ES-I3 (cell line): ENCODE measurements at regions not wholly inside any gene's neighbourhood (a gene's known extent, or its start where the extent isn't known, plus 50 kb on each side); places are given as distances from the start of the nearest gene placed in this dataset.

Experiments
- H3K36me3 ChIP-seq: 2 replicates; pipeline ENCODE4 v1.6.1; 2013; ENCODE audit warnings: mild to moderate bottlenecking, low read length, control low read depth, moderate library complexity; ENCODE audit not compliant: insufficient read depth
- H3K4me1 ChIP-seq: 2 replicates; pipeline ENCODE4 v1.6.1; 2013; ENCODE audit warnings: mild to moderate bottlenecking, control low read depth, low read length; ENCODE audit not compliant: insufficient read depth
- H3K9ac ChIP-seq: 2 replicates; pipeline ENCODE4 v1.6.1; 2013; ENCODE audit warnings: low read depth, mild to moderate bottlenecking, low read length, moderate library complexity
- H3K9me3 ChIP-seq: 2 replicates; pipeline ENCODE4 v1.6.1; 2013; ENCODE audit warnings: mild to moderate bottlenecking, low read length, moderate library complexity; ENCODE audit not compliant: control insufficient read depth, insufficient read depth

GRCh38 chr2:43085505-43085904 is 140.9 kb downstream of the ZFP36L2 start:
- peaks cover 48% of the 10 kb centered on the region for H3K4me1 ChIP-seq
- H3K9me3 ChIP-seq = no peaks in the 10 kb centered on the region
- H3K36me3 ChIP-seq = no peaks in the 10 kb centered on the region
- no peak overlapping the region for H3K9ac ChIP-seq

DNA sequence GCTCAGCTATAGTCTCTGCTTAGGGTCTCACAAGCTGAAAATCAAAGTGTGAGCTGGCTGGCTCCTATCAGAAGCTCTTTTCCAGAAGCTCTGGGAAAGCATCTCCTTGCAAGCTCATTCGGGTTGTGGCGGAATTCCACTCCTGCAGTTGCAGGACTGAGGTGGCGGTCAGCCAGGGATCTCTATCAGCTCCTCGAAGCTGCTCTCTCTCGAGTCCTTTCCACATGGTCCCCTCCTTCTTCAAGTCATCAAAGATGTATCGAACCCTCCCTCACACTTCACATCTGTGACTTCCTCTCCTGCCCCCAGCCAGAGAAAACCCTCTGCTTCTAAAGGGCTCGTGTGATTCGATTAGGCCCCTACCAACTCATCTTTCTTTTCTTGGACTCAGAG is 141.7 kb downstream of the ZFP36L2 start:
- Histone ChIP-seq H3K4me1 (peaks cover 48% of the 10 kb centered on the region), H3K36me3 (no peaks in the 10 kb centered on the region), H3K9me3 (no peaks in the 10 kb centered on the region), H3K9ac (no peak overlapping the region)

DNA sequence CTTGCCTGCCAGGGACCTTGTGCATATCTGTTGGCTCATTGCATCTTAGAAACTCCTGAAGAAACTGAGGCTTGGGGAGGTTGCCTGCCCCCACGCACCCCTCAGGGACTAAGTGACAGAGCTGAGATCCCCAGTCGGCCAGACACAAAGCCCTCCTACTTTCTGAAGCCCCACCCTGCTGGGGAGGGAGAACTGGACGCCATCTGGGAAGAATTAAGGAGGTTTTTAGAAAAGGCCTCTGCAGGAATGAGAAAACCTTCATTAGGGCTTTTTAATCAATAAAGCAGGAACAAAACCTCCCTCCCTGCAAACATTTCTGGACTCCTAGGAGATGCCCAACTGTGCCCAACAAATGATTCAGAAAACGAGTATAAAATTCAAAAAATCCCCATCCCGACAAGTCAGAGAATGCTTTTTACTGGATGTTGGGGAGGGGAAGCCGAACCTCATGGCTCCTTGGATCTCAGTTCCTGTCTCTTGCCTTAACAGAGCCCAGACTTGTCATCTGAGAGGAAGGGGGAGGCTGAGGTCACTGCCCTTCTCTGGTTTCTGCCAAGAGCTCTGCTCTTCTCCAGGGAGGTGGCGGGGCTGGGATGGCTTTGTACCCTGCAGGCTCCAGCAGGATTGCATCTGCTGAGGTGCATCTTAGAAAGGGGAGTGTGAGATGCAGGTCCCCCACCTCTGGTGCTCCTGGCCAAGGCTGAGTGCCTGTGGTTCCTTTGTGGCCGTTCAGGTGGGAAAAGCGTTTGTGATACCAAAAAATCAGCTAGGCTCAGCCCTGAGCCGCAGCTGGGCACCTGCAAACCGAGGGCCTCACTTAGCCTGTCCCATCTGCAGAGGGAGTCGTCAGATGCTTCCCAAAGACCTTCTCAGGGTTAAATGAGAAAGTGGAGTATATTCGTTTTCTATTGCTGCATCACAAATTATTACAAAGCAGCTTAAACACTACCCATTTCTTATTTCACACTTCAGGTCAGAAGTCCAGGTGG is 142.4 kb downstream of the ZFP36L2 start:
- H3K9me3 ChIP-seq = no peaks in the 10 kb centered on the region
- H3K9ac ChIP-seq = no peak overlapping the region
- H3K4me1 ChIP-seq = peaks cover 48% of the 10 kb centered on the region

DNA sequence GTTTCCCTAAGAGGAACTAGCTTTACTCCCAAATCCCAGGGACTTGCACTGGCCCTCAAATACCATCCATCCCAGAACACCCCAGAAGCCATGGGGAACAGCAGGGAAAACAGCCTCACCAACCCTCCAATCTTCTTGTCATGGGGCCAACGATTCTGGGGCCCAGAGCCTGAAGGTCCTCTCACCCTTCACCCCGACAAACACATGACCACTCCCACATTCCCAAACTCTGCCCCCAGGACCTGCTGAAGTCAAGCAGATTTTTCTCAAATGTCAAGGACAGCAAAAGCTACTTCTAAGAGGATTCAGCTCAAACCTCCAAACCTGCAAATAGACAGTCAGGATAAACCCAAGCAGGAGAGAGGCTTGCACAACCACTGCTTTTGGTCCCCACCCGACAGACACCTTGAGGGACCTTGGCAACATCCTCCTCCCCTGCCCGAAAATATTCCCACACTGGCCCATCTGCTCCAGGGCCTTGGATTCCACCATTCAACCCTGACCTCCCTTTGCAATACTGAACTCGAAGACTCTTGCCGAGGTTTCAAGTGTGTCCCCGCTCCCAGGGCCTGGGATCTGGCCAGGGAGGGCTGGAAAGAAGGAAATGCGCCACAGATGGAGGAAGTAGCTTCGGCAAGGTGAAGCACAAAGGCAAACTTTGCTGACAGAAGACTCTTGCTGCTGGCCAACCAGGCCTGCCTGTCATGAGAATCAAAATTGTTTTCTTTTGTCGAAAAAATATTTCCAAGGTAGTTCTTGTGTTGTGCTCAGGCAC is 143.3 kb downstream of the ZFP36L2 start:
- no peaks in the 10 kb centered on the region for H3K9me3 ChIP-seq
- peaks cover 48% of the 10 kb centered on the region for H3K4me1 ChIP-seq
- H3K9ac ChIP-seq = no peak overlapping the region
- no peaks in the 10 kb centered on the region for H3K36me3 ChIP-seq

More for the DNA sequence above, 142.4 kb downstream of the ZFP36L2 start:
- H3K36me3 ChIP-seq = no peaks in the 10 kb centered on the region

- peaks cover 47% of the 10 kb centered on the region for H3K4me1 ChIP-seq
- no peaks in the 10 kb centered on the region for H3K36me3 ChIP-seq
- no peaks in the 10 kb centered on the region for H3K9me3 ChIP-seq
- H3K9ac ChIP-seq = no peak overlapping the region
These were observed 144.1 kb downstream of the ZFP36L2 start for GRCh38 chr2:43082111-43082894.

DNA sequence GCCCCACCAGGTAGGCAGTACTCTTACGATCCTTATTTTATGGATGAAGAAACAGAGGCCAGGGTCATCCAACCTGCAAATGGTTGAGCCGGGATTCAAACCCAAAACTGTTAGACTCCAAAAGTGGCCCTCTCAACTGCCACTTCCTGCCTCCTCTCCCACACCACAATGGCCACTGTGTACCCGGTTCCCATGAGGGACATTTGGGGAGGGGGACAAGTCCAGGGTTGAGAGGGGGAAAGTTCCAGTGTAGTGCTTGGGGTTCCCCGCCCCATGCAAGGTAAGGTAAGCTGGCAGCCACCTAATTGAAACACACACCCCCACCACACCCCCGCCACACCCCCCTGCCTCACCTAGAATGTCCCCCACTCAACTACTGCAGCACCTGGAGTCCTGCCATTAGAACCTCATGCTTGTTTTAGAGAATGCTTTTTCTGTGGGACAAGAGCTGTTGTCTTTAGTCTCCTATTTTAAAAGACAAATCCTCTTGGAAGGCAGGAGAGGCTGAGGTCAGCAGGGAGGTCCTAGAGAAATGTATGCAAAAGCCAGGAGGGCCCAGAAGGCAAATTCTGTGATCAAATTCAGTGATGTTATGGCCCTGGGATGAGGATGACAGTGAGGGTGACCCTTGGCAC is 145.2 kb downstream of the ZFP36L2 start:
- peaks cover 38% of the 10 kb centered on the region for H3K4me1 ChIP-seq
- H3K9ac ChIP-seq = no peak overlapping the region
- H3K36me3 ChIP-seq = no peaks in the 10 kb centered on the region
- no peaks in the 10 kb centered on the region for H3K9me3 ChIP-seq

GRCh38 chr2:43080571-43081021 is 145.8 kb downstream of the ZFP36L2 start:
- peaks cover 31% of the 10 kb centered on the region for H3K4me1 ChIP-seq

GRCh38 chr2:43078781-43079755 is 147.3 kb downstream of the ZFP36L2 start:
- no peaks in the 10 kb centered on the region for H3K9me3 ChIP-seq
- H3K9ac ChIP-seq = no peak overlapping the region
- H3K36me3 ChIP-seq = no peaks in the 10 kb centered on the region
- H3K4me1 ChIP-seq = peaks cover 18% of the 10 kb centered on the region

More at GRCh38 chr2:43080571-43081021, 145.8 kb downstream of the ZFP36L2 start:
- no peaks in the 10 kb centered on the region for H3K9me3 ChIP-seq
- no peak overlapping the region for H3K9ac ChIP-seq
- no peaks in the 10 kb centered on the region for H3K36me3 ChIP-seq

DNA sequence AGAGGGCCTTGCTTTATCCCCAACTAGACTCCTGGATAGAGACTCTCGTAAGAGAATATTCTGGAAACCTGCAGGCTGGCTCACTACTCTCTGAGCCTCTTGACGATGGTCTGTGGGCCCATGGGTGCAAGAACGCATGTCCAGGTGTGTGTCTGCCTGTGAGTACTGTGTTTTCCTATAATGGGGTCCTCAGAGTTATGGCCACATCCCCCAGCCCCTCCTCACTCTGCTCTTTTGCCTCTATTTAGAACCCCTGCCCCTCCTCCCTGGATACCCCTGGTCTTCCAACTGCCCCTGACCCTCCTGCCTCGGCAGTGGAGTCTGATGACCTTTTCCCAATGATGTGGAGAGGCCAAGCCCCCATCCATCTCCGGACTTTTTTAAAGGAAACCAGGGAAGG is 148.1 kb downstream of the ZFP36L2 start:
- peaks cover 11% of the 10 kb centered on the region; the same call in 1 of the 2 replicates for H3K4me1 ChIP-seq
- no peak overlapping the region for H3K9ac ChIP-seq
- H3K9me3 ChIP-seq = no peaks in the 10 kb centered on the region
- H3K36me3 ChIP-seq = no peaks in the 10 kb centered on the region

GRCh38 chr2:43077876-43078275 is 148.5 kb downstream of the ZFP36L2 start:
- Histone ChIP-seq H3K9ac (no peak overlapping the region), H3K36me3 (no peaks in the 10 kb centered on the region), H3K4me1 (peaks cover 6% of the 10 kb centered on the region; the same call in 1 of the 2 replicates), H3K9me3 (no peaks in the 10 kb centered on the region)

DNA sequence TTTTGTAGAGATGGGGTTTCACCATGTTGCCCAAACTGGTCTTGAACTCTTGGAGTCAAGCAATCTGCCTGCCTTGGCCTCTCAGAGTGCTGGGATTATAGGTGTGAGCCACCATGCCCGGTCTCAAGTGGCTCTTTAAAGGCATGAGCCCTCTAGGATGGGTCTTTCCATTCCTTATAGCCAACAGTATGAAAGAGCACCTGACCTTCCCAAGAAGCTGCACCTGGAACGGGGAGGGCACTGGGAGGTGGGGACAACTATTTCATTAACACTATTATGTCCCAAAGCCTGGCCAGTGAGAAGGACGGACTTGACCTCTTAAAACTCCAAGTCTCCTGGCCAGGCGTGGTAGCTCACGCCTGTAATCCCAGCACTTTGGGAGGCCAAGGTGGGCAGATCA is 149.7 kb downstream of the ZFP36L2 start:
- H3K9me3 ChIP-seq = no peaks in the 10 kb centered on the region
- no peaks in the 10 kb centered on the region; the same call in 1 of the 2 replicates for H3K4me1 ChIP-seq
- H3K9ac ChIP-seq = no peak overlapping the region
- no peaks in the 10 kb centered on the region for H3K36me3 ChIP-seq

DNA sequence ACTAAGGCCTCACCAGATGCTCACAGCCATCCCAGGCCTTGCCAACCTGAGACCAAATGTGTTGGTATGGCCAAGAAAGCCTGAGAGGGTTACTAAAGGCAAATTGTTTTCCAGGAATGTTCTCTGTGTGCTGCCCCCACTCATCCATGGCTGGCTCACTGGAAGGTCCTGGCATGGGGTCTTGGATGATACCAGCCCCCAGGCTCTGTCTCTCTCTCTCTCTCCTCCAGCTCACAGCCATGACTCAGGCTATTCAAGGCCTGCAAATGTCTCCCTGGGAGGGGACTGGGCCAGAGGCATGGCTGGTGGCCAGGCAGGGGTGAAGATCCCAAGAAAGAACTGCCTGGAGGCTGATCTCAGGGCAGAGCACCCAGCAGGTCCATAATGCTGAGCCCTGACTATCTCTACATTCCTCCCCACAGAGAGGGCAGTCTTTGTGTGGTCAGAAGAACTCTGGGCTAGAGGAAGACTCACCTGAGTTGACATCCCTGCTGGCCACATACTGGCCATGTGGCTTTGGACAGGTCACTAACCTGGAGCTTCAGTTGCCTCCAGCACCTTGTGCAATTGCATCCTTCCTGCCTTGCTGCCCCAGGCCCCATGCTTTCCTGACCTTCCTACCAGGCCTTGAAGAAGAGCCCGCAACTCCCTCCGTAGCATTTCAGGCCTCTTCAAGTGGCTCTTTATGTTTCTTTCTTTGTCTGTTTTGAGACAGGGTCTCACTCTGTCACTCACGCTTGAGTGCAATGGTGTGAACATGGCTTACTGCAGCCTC is 150.4 kb downstream of the ZFP36L2 start:
- Histone ChIP-seq H3K9ac (no peak overlapping the region), H3K9me3 (no peaks in the 10 kb centered on the region), H3K4me1 (peaks cover 4% of the 10 kb centered on the region; the same call in 1 of the 2 replicates), H3K36me3 (no peaks in the 10 kb centered on the region)
